Fibroblast of mammary gland (primary cell): ENCODE measurements at regions not wholly inside any gene's neighbourhood (a gene's known extent, or its start where the extent isn't known, plus 50 kb on each side); places are given as distances from the start of the nearest gene placed in this dataset.

Experiments used
- DNase-seq: peaks from one replicate; pipeline ENCODE4 v3.0.0-alpha.2; 2010; ENCODE audit warnings: low read depth
- H3K4me3 ChIP-seq: 2 replicates; pipeline ENCODE4 v1.5.1; 2011; ENCODE audit warnings: low read depth, mild to moderate bottlenecking, low read length, moderate library complexity; ENCODE audit not compliant: control insufficient read depth
- CTCF ChIP-seq: conservative IDR thresholded peaks from 2 replicates; pipeline ENCODE4 v1.5.1; 2011; ENCODE audit warnings: low read depth, low read length, inconsistent platforms; ENCODE audit not compliant: control insufficient read depth, insufficient read depth

- no peak for TF ChIP-seq CTCF
- no peak for DNase-seq
- no peak overlapping the region for H3K4me3 ChIP-seq
Observed at GRCh38 chr4:35709080-35709479, 535.2 kb downstream of the ARAP2 start.

GRCh38 chr4:35710343-35710742, 534.0 kb downstream of the ARAP2 start:
- H3K4me3 ChIP-seq: no peak overlapping the region
- no peak for DNase-seq
- no peak for TF ChIP-seq CTCF

- DNase-seq: no peak
- TF ChIP-seq CTCF: no peak
- no peak overlapping the region for H3K4me3 ChIP-seq
Observed at GRCh38 chr4:35711127-35711526, 533.2 kb downstream of the ARAP2 start.

GRCh38 chr4:35723973-35724372, 520.3 kb downstream of the ARAP2 start:
- no peak overlapping the region for H3K4me3 ChIP-seq
- DNase-seq: no peak
- TF ChIP-seq CTCF: no peak

GRCh38 chr4:35725131-35725530, 519.2 kb downstream of the ARAP2 start:
- no peak for TF ChIP-seq CTCF
- no peak for DNase-seq
- H3K4me3 ChIP-seq: no peak overlapping the region

GRCh38 chr4:35730414-35730813, 513.9 kb downstream of the ARAP2 start:
- TF ChIP-seq CTCF: no peak
- H3K4me3 ChIP-seq: no peak overlapping the region
- no peak for DNase-seq
